ENCODE measurements at regions not wholly inside any gene's neighbourhood (a gene's known extent, or its start where the extent isn't known, plus 50 kb on each side); places are given as distances from the start of the nearest gene placed in this dataset.

DNA sequence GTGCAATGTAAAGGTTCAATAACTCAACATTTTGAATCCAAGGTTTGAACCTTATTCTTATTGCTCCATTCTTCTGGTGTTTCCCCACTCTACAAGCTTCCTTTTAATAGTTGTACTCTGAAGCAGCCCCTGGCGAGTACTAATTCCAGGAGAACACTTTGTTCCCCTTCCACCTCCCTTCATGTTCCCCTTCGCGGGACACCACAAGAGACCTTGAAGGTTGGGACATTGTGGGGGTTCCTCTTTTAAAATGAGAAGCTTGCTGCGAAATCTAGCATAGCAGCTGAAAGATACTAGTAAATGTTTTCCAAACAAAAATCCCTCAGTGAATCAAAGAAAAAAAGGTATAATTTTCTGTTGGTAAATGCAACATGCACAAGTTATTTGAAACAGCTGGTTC, 626.3 kb upstream of the LRRC4C start:
- in situ Hi-C loops (cut with MboI; ENCODE audit: low pct_unique_long_range_greater_than_20kb, low sequenced_read_pairs, unreplicated experiment) = no loop called here
- DNase-seq (ENCODE audit: low spot score) = no peak
- TF ChIP-seq, protein P1, sequence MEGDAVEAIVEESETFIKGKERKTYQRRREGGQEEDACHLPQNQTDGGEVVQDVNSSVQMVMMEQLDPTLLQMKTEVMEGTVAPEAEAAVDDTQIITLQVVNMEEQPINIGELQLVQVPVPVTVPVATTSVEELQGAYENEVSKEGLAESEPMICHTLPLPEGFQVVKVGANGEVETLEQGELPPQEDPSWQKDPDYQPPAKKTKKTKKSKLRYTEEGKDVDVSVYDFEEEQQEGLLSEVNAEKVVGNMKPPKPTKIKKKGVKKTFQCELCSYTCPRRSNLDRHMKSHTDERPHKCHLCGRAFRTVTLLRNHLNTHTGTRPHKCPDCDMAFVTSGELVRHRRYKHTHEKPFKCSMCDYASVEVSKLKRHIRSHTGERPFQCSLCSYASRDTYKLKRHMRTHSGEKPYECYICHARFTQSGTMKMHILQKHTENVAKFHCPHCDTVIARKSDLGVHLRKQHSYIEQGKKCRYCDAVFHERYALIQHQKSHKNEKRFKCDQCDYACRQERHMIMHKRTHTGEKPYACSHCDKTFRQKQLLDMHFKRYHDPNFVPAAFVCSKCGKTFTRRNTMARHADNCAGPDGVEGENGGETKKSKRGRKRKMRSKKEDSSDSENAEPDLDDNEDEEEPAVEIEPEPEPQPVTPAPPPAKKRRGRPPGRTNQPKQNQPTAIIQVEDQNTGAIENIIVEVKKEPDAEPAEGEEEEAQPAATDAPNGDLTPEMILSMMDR (IDR thresholded peaks at IDR 0.05; ENCODE audit: extremely low read depth, insufficient read depth, missing control alignments) = no peak

DNA sequence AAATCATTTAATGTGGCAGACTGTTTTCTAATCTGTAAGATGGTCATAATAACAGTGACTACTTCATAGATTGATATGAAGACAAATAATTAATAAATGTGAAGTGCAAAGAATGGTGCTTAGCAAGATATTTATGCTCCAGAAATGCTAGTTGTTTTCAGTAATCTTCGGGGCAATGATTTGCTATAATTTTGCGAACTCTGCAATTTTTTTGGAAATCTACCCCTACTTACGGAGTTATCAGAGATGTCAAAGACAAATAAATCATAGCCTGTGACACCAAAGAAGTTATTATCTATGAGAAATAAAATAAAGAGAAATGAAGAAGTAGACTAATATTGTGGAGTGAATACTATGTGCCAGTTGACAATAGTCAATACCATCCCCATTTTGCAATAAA, 634.1 kb upstream of the LRRC4C start:
- no peak for DNase-seq (ENCODE audit: low spot score)
- TF ChIP-seq, protein P1 (IDR thresholded peaks at IDR 0.05; ENCODE audit: extremely low read depth, insufficient read depth, missing control alignments) = no peak
- in situ Hi-C loops (cut with MboI; ENCODE audit: low pct_unique_long_range_greater_than_20kb, low sequenced_read_pairs, unreplicated experiment) = no loop called here

GRCh38 chr11:42098075-42098474, 638.6 kb upstream of the LRRC4C start:
- TF ChIP-seq, protein P1 (IDR thresholded peaks at IDR 0.05; ENCODE audit: extremely low read depth, insufficient read depth, missing control alignments) = no peak
- in situ Hi-C loops (cut with MboI; ENCODE audit: low pct_unique_long_range_greater_than_20kb, low sequenced_read_pairs, unreplicated experiment) = no loop called here
- DNase-seq (ENCODE audit: low spot score) = no peak

GRCh38 chr11:42112866-42113265, 653.4 kb upstream of the LRRC4C start:
- no peak for DNase-seq (ENCODE audit: low spot score)
- in situ Hi-C loops (cut with MboI; ENCODE audit: low pct_unique_long_range_greater_than_20kb, low sequenced_read_pairs, unreplicated experiment) = no loop called here
- TF ChIP-seq, protein P1 (IDR thresholded peaks at IDR 0.05; ENCODE audit: extremely low read depth, insufficient read depth, missing control alignments) = no peak

DNA sequence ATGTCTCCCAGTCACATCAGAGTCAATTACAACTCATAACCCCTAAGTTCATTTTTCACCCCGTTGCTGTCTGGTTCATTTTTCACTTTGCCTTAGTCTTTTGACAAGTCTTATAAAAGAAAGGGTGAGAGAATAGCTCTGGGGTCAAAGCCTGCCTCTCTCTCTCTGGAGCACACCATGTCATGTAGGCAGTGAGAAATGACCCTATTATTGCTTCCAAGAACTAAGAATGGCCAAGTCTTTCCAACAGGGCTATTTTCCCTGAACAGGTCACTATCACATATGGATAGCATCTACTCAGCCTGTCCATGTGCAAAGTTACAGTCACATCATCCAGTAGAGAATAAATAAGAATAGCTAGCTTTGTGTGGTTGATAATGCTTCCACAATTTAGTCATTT, 655.5 kb upstream of the LRRC4C start:
- no peak for DNase-seq (ENCODE audit: low spot score)
- TF ChIP-seq, protein P1 (IDR thresholded peaks at IDR 0.05; ENCODE audit: extremely low read depth, insufficient read depth, missing control alignments) = no peak
- in situ Hi-C loops (cut with MboI; ENCODE audit: low pct_unique_long_range_greater_than_20kb, low sequenced_read_pairs, unreplicated experiment) = no loop called here

DNA sequence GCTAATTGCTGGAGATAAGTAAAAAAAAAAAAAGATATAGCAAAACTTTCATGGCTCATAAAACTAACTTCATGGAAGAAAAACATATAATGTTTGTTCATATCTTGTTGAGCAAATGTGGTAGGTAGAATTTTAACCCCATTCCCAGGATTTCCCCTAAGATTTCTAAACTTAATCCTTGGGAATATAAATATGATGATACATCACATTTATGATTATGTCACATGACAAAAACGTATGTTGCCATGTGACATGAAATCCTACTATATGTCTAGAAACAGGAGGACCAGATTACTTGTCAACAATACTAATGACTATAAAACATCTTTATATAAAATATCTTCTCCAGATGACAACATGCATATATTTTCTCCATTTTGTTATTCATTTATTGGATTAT, 679.0 kb upstream of the LRRC4C start:
- in situ Hi-C loops (cut with MboI; ENCODE audit: low pct_unique_long_range_greater_than_20kb, low sequenced_read_pairs, unreplicated experiment) = no loop called here
- DNase-seq (ENCODE audit: low spot score) = no peak
- TF ChIP-seq, protein P1 (IDR thresholded peaks at IDR 0.05; ENCODE audit: extremely low read depth, insufficient read depth, missing control alignments) = no peak

- no peak for DNase-seq (ENCODE audit: low spot score)
- TF ChIP-seq, protein P1 (IDR thresholded peaks at IDR 0.05; ENCODE audit: extremely low read depth, insufficient read depth, missing control alignments) = no peak
- in situ Hi-C loops (cut with MboI; ENCODE audit: low pct_unique_long_range_greater_than_20kb, low sequenced_read_pairs, unreplicated experiment) = no loop called here
These were observed 685.9 kb upstream of the LRRC4C start for GRCh38 chr11:42145311-42145710.
